BLaER1 treated with 17β-estradiol and CSF1 and Interleukin-3, amounts not matched to agents 10 nM and 100 nM (cell line): ENCODE measurements at regions not wholly inside any gene's neighbourhood (a gene's known extent, or its start where the extent isn't known, plus 50 kb on each side); places are given as distances from the start of the nearest gene placed in this dataset.

Experiments
- H3K27ac ChIP-seq, 11 experiments: shearing (Covaris generic); formaldehyde crosslinking; 2 replicates each; pipeline ENCODE4 v1.8.1; 2022
- H3K27me3 ChIP-seq, 11 experiments: shearing (Covaris generic); formaldehyde crosslinking; 2 replicates each; pipeline ENCODE4 v1.8.1; 2022
- H3K36me3 ChIP-seq, 11 experiments: shearing (Covaris generic); formaldehyde crosslinking; 2 replicates each; pipeline ENCODE4 v1.8.1; 2022
- H3K4me1 ChIP-seq, 10 experiments: shearing (Covaris generic); formaldehyde crosslinking; 2 replicates each; pipeline ENCODE4 v1.8.1; 2022
- H3K4me2 ChIP-seq, 11 experiments: shearing (Covaris generic); formaldehyde crosslinking; 2 replicates each; pipeline ENCODE4 v1.8.1; 2022
- H3K4me3 ChIP-seq, 10 experiments: shearing (Covaris generic); formaldehyde crosslinking; 2 replicates each; pipeline ENCODE4 v1.8.1; 2022
- H3K9ac ChIP-seq, 11 experiments: shearing (Covaris generic); formaldehyde crosslinking; 2 replicates each; pipeline ENCODE4 v1.8.1; 2022
- H3K9me3 ChIP-seq, 11 experiments: shearing (Covaris generic); formaldehyde crosslinking; replicated peaks in 1 of 11; 2 replicates each; pipeline ENCODE4 v1.8.1; 2022
- H4K20me1 ChIP-seq, 11 experiments: shearing (Covaris generic); formaldehyde crosslinking; 2 replicates each; pipeline ENCODE4 v1.8.1; 2022
- Cebpa-rat ChIP-seq, 11 experiments: shearing (Covaris generic); IDR thresholded peaks; 2 replicates each; pipeline ENCODE4 v1.8.1; 2022

DNA sequence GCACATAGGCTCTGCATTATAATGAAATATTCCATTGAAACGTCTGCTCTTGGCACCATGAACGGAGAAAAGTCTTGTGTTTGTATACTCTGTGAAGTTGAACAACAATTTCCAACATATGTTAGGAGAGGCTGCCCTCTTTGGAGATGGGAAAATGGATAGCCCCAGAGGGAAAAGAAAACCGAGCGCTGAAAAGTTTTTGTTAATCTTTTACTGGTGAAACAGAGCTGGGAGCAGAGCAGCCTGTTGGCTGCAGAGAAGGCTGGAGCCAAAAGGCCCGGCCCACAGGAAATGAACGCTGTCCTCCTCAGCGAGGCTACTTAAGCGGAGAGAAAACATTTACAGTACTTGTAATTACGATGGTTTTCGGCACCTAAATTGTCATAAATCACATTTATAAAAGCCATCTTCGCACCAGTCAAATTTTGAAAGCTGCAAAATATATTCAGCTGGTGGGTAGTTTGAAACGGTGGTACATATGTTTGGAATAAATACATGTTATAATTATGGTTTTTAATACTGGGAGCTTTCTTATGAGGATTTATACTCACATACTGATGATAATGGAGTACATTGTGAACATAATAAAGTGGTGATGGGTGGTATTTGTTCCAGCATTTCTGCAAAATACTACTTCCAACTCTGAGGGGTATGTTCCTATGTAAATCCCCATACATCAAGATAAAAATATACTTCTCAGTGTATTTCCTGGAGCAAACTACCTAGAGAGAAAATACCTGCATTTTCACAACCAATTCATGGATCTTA lies 129.6 kb upstream of the CNTLN start:
- Histone ChIP-seq H3K4me3 (no peak overlapping the region), H3K4me1 (no peaks in the 10 kb centered on the region), H3K27ac (no peak overlapping the region), H3K4me2 (no peak overlapping the region), H3K27me3 (no peaks in the 10 kb centered on the region), H4K20me1 (no peaks in the 10 kb centered on the region), H3K36me3 (no peaks in the 10 kb centered on the region), H3K9me3 (no peaks in the 10 kb centered on the region), H3K9ac (no peak overlapping the region)
- no peak for TF ChIP-seq Cebpa-rat (IDR thresholded peaks at IDR 0.05)

DNA sequence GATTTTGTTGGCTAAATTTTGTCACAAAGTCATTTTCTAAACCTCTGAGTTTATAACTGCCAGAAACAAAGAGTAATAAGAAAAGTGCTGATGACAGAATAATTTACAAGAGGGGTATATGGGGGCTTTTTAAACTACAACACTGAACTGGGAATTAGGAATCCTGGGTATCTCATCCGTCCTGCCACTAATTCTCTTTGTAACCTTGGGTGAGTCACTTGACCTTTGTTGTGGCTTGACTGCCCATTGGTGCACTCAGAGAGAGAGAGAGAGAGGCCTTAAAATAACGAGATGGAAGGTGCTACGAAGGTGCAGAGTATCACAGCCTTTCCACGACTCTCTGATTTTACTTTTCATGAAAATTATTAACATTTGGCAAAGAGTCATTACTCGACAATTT lies 130.3 kb upstream of the CNTLN start:
- Histone ChIP-seq H3K36me3 (no peaks in the 10 kb centered on the region), H3K4me1 (no peaks in the 10 kb centered on the region), H4K20me1 (no peaks in the 10 kb centered on the region), H3K4me3 (no peak overlapping the region), H3K27me3 (no peaks in the 10 kb centered on the region), H3K9me3 (no peaks in the 10 kb centered on the region), H3K27ac (no peak overlapping the region), H3K9ac (no peak overlapping the region), H3K4me2 (no peak overlapping the region)
- TF ChIP-seq Cebpa-rat (IDR thresholded peaks at IDR 0.05) = no peak

DNA sequence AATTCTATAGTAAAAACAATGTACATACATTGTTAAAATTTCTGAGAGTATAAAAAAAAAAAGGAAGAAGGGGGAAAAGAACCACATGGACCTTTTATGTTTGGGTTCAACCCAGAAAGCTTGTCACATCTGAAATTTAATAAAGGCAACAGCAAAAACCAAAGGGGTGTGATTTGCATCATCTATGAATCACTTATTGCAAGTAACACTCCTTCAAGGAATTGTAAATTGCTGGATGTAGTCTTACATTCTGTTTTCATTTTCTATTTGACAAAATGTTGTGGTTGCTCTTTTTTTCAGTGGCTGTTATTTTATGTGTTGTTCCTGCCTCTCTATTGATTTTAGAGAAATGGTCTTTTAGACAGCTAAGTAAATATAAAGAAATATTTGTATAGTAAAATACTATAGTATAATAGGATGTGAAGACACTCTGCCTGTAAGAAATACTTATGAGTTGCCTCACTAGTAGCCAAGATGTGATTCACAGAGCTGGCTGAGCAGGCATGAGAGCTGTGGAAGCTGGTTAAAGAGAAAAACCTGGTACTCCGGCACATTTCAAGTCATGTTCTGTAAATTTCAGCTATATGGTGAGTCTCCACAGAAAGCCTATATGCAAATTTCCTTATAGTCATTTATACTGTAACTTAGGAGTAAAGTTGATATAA lies 131.1 kb upstream of the CNTLN start:
- Histone ChIP-seq H3K4me2 (no peak overlapping the region), H3K36me3 (no peaks in the 10 kb centered on the region), H3K27me3 (no peaks in the 10 kb centered on the region), H4K20me1 (no peaks in the 10 kb centered on the region), H3K9ac (no peak overlapping the region), H3K4me3 (no peak overlapping the region), H3K9me3 (peaks cover 0 to 4% (median under 1%) of the 10 kb centered on the region in 11 experiments; a peak in 5 of 22 replicates), H3K27ac (no peak overlapping the region), H3K4me1 (no peaks in the 10 kb centered on the region)
- TF ChIP-seq Cebpa-rat (IDR thresholded peaks at IDR 0.05) = no peak

DNA sequence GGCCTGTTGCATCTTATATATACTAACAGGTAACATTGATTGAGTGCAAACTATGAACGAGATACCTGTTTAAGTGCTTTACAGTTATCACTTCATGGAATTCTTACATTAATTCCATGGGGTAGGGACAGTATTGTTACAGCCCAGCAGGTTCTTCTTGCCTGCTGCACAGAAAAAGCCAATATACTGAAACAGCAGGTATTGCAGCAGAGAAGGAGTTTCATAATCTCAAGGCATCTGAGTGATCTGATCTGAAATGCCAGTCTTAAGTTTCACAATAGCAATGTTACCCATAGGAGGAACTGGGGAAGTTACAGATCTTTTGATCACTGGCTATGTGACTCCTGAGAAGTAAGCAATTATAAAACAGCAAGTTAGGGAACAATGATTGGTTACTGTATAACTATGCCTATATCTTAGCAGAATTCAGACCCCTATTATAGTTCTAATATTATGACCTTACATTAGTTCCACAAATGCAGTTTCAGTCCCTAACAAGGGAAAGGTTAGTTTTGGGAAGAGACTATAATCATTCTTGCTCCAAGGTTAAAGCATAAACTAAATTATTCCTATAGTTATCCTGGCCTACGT lies 126.5 kb upstream of the BNC2 start:
- no peak overlapping the region for H3K4me2 ChIP-seq
- H3K27ac ChIP-seq = no peak overlapping the region
- H3K36me3 ChIP-seq = no peaks in the 10 kb centered on the region
- no peak overlapping the region for H3K4me3 ChIP-seq
- TF ChIP-seq Cebpa-rat (IDR thresholded peaks at IDR 0.05) = no peak
- H3K27me3 ChIP-seq = no peaks in the 10 kb centered on the region
- no peaks in the 10 kb centered on the region for H4K20me1 ChIP-seq
- peaks cover 35 to 46% (median 41%) of the 10 kb centered on the region in 11 experiments for H3K9me3 ChIP-seq
- H3K9ac ChIP-seq = no peak overlapping the region
- no peaks in the 10 kb centered on the region for H3K4me1 ChIP-seq

DNA sequence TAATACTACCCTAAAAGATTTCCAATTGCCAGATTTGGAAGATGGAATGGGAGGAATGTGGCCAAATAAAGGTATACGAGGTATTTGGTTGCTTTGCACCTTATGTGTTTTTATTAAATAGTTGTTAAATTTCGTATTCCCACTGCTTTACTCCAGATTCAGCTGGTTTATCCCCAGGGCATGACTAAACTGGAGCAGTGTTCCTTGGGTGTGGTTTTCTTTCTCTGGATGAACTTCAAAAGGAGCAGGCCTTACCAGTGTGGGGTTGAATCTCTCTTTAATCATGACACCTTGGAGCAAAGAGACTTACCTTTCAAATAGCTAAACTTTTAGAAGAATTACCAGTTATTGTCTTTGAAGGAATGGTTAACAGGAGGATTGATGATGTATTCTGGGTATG lies 121.7 kb upstream of the BNC2 start:
- peaks cover 5 to 17% (median 11%) of the 10 kb centered on the region in 10 experiments; a peak in 19 of 20 replicates for H3K4me1 ChIP-seq
- H3K36me3 ChIP-seq = no peaks in the 10 kb centered on the region
- no peak for TF ChIP-seq Cebpa-rat (IDR thresholded peaks at IDR 0.05)
- peaks cover 20 to 33% (median 26%) of the 10 kb centered on the region in 11 experiments for H3K9me3 ChIP-seq
- no peaks in the 10 kb centered on the region for H3K27me3 ChIP-seq
- no peak overlapping the region for H3K27ac ChIP-seq
- no peak overlapping the region for H3K4me3 ChIP-seq
- H4K20me1 ChIP-seq = no peaks in the 10 kb centered on the region
- H3K4me2 ChIP-seq = no peak overlapping the region
- no peak overlapping the region for H3K9ac ChIP-seq

DNA sequence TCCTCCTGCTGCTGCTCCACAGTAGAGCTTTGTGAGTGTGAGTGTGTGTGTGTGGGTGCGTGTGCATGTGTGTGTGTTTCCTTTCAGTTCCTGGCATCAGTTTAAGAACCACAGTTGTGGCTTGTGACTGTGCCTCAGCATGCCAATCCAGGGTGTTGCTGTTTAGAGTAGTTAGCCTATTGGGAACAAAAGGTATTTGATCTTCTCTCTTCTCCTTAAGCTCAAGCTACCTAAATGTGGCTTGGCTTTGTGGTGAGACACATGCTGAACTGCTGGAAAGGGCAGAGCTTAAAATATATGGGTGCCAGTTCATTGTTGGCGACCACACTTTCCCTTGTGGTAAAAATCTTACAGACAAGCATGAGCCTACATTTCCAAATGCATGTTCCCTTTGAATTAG lies 116.6 kb upstream of the BNC2 start:
- peak overlapping the region; percentile 26 to 78 (median 54); a peak in 21 of 22 replicates for H3K4me2 ChIP-seq
- TF ChIP-seq Cebpa-rat (IDR thresholded peaks at IDR 0.05) = no peak

DNA sequence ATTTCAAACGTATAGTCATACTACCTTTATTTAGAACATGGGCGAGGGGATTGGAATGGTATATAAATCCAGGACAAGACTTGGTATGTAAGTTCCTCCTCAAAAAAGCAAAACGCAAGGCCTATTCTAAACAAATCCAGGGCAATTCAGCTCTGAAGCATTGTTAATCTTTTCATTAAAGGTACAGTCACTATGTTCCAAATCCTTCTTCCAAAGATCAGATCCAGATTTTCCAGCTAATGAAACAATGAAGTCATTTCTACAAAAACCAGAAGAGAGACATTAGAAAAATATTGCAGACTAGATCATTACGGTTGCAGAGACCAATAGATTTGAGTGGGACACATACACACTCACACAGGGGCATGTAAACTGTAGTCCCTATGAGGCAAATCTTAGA lies 116.1 kb upstream of the BNC2 start:
- no peaks in the 10 kb centered on the region for H3K36me3 ChIP-seq
- peaks cover 13 to 31% (median 22%) of the 10 kb centered on the region in 10 experiments for H3K4me1 ChIP-seq
- 0 out of 22 replicates have a peak overlapping the region, but pooled peaks of 1 of the 11 experiments have one; percentile 24 for H3K9ac ChIP-seq
- no peak overlapping the region for H3K27ac ChIP-seq
- H3K27me3 ChIP-seq = no peaks in the 10 kb centered on the region
- no peaks in the 10 kb centered on the region for H4K20me1 ChIP-seq
- H3K9me3 ChIP-seq = peaks cover 0 to 7% (median 0%) of the 10 kb centered on the region in 11 experiments; a peak in 2 of 22 replicates
- H3K4me2 ChIP-seq = peak overlapping the region; percentile 26 to 78 (median 54); a peak in 20 of 22 replicates
- TF ChIP-seq Cebpa-rat (IDR thresholded peaks at IDR 0.05) = no peak
- H3K4me3 ChIP-seq = no peak overlapping the region

More for the DNA sequence above, 116.6 kb upstream of the BNC2 start:
- Histone ChIP-seq H3K4me1 (peaks cover 13 to 31% (median 22%) of the 10 kb centered on the region in 10 experiments), H3K4me3 (no peak overlapping the region), H3K9me3 (peaks cover 0 to 7% (median 0%) of the 10 kb centered on the region in 11 experiments; a peak in 2 of 22 replicates), H3K36me3 (no peaks in the 10 kb centered on the region), H3K9ac (peak overlapping the region in 1 of 11 experiments; percentile 24; a peak in 1 of 22 replicates), H3K27ac (peak overlapping the region in 3 of 11 experiments; percentile 11 to 27 (median 25); a peak in 2 of 22 replicates), H4K20me1 (no peaks in the 10 kb centered on the region), H3K27me3 (no peaks in the 10 kb centered on the region)

DNA sequence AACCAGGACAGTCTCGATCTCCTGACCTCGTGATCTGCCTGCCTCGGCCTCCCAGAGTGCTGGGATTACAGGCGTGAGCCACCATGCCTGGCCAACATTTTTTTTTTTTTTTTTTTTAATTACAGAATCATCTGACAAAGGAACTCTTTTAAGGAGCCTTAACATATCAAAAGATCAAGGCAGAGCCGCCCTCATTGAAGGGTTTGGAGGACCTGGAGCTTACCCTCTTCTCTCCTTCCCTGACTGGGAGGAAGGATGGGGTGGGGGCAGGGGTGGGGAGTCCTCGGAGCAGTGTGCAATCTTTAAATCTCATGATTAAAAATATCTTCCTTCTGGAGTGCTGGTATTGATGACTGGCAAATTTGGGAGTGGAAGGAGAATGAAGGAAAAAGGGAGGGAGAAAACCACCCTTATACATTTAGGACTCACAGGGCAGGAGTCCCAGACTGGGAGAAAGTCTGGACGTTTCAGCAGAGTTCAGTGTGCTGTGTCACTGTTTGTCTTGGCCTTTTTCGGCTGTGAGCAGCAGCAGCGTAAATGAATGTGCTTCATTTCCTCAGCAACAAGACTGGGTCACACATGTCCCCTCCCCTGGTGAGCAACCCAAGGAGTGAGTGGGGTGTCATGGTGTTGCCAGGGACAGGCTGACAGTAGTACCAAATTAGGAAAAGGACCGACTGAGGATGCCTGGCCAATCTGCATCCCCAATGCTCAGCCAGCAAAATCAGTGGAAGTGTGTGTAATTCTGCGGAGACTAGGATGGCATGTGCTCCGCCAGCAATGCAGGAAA lies 115.3 kb upstream of the BNC2 start:
- H3K4me1 ChIP-seq = peaks cover 13 to 31% (median 22%) of the 10 kb centered on the region in 10 experiments
- H3K4me2 ChIP-seq = peak overlapping the region in 6 of 11 experiments; percentile 37 to 78 (median 66); a peak in 8 of 22 replicates
- H3K36me3 ChIP-seq = no peaks in the 10 kb centered on the region
- no peaks in the 10 kb centered on the region for H3K27me3 ChIP-seq
- peaks cover 0 to 7% (median 0%) of the 10 kb centered on the region in 11 experiments; a peak in 2 of 22 replicates for H3K9me3 ChIP-seq
- H3K27ac ChIP-seq = no peak overlapping the region
- TF ChIP-seq Cebpa-rat (IDR thresholded peaks at IDR 0.05) = no peak
- no peak overlapping the region for H3K4me3 ChIP-seq
- no peaks in the 10 kb centered on the region for H4K20me1 ChIP-seq
- no peak overlapping the region for H3K9ac ChIP-seq
